C4-2B (cell line): ENCODE measurements at regions not wholly inside any gene's neighbourhood (a gene's known extent, or its start where the extent isn't known, plus 50 kb on each side); places are given as distances from the start of the nearest gene placed in this dataset.

Experiments
- H3K27ac ChIP-seq: fragments of 450-650 bp; 2 replicates; pipeline ENCODE4 v1.5.1; 2017
- CTCF ChIP-seq: fragments of 450-650 bp; conservative IDR thresholded peaks from 2 replicates; pipeline ENCODE4 v1.5.1; 2017; ENCODE audit warnings: mild to moderate bottlenecking
- ZFX ChIP-seq: fragments of 450-650 bp; IDR thresholded peaks from 2 replicates; pipeline ENCODE4 v1.6.1; 2017

GRCh38 chr2:104041351-104041750 lies 812.6 kb upstream of the POU3F3 start:
- no peak overlapping the region for H3K27ac ChIP-seq
- TF ChIP-seq CTCF (no peak), ZFX (no peak)

DNA sequence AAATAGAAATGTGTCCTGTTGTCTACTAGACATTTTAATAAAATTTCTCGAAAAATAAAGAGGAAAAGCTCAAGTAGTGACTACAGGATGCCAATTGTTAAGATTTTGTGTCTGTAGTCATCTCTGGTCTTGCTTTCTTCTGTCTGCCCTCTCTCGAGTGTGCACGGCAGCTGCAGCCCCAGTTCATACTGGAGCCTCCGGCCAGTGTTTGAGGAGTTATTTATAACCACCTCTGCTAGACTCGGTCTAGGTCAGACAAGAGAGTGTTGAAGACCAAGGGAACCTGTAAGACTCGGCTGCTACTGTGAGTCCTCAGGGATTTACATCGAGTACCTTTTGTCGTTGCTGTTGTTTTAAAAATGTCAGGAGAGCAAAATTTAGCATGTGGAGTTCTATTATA lies 810.1 kb upstream of the POU3F3 start:
- TF ChIP-seq CTCF = no peak
- TF ChIP-seq ZFX = no peak
- no peak overlapping the region for H3K27ac ChIP-seq

- TF ChIP-seq CTCF = no peak
- TF ChIP-seq ZFX = no peak
- no peak overlapping the region for H3K27ac ChIP-seq
Observed at GRCh38 chr2:104045071-104045470, 808.8 kb upstream of the POU3F3 start.

DNA sequence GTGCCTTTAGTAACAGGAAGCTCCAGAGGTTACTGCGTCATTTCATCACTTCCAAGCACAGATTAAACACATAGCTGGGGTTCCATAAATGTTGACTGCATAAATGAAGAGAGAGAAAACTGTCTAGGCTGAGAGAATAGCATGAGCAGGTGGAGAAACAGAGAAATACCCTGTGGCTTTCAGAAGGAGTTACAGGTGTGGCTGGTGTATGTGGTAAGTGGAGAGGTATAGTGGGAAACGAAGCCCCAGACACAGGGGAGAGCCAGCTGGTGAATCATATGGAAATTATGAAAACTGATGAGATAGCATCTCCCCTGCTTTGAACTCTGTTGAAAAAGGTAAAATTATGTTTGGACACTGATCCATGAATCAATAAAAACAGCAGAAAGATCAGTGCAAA lies 807.4 kb upstream of the POU3F3 start:
- TF ChIP-seq ZFX = no peak
- no peak for TF ChIP-seq CTCF
- H3K27ac ChIP-seq = no peak overlapping the region

GRCh38 chr2:104047516-104047915 lies 806.4 kb upstream of the POU3F3 start:
- no peak overlapping the region for H3K27ac ChIP-seq
- TF ChIP-seq ZFX (no peak), CTCF (no peak)

DNA sequence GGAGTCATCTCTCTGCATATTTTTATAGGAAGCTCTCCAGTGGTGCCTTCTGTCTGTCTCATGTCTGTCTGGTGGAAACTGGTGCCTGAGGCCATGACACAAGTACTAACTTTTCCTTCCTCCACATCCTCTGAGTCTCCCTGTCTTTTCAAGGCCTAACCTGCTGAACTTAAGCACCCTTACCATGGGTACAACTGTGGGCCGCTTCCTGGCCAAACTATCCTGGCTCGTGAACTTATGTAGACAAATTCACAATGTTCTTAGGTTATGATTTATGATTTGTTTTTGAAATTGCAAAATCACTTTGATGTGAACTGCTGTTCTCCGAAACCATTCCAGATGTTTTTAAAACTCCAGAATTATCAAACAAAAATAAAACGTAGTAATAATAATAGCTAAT lies 804.5 kb upstream of the POU3F3 start:
- TF ChIP-seq ZFX (no peak), CTCF (no peak)
- H3K27ac ChIP-seq = no peak overlapping the region

- no peak overlapping the region for H3K27ac ChIP-seq
- TF ChIP-seq ZFX = no peak
- TF ChIP-seq CTCF = no peak
Observed at GRCh38 chr2:104049981-104050380, 803.9 kb upstream of the POU3F3 start.
